Transverse colon (tissue), 3 donors: ENCODE measurements at regions not wholly inside any gene's neighbourhood (a gene's known extent, or its start where the extent isn't known, plus 50 kb on each side); places are given as distances from the start of the nearest gene placed in this dataset.

Experiments used
- EP300 ChIP-seq: sonication (generic); formaldehyde crosslinking; IDR thresholded peaks from one replicate; pipeline ENCODE4 v1.6.1; 2017; ENCODE audit warnings: antibody characterized with exemption, low read depth
- TF ChIP-seq, protein P1 (sequence below), 5 experiments: fragments of 200-600 bp in 3 of 5; fragments of 450-650 bp in 2 of 5; sonication (generic) in 3 of 5; IDR thresholded peaks; 1 replicate in 2 of 5; 2 replicates in 3 of 5; pipeline ENCODE4 v1.5.1; 2016 to 2017; ENCODE audit warnings: antibody characterized with exemption in 5 of 5, inconsistent platforms in 3 of 5, mild to moderate bottlenecking in 2 of 5, moderate library complexity in 1 of 5

DNA sequence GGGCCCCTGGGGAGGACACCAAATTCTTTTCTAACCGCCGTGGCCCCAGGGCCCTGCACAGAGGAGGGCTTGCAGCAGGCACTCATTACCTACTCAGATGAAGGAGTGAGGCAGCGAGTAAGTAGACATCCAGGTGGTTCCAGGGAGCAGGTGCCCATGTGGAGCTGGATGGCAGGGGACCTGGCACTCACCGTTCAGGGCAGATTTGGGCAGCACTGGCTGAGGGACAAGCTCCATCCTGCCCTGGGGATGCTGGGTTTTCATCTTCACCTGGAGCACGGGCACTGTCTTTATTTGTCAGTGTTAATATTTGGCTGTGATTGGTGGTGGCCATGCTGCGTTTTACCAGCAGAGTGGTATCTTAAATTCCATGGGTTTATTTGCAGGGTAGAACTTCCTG lies 1182.7 kb downstream of the BRD1 start:
- TF ChIP-seq, protein P1, sequence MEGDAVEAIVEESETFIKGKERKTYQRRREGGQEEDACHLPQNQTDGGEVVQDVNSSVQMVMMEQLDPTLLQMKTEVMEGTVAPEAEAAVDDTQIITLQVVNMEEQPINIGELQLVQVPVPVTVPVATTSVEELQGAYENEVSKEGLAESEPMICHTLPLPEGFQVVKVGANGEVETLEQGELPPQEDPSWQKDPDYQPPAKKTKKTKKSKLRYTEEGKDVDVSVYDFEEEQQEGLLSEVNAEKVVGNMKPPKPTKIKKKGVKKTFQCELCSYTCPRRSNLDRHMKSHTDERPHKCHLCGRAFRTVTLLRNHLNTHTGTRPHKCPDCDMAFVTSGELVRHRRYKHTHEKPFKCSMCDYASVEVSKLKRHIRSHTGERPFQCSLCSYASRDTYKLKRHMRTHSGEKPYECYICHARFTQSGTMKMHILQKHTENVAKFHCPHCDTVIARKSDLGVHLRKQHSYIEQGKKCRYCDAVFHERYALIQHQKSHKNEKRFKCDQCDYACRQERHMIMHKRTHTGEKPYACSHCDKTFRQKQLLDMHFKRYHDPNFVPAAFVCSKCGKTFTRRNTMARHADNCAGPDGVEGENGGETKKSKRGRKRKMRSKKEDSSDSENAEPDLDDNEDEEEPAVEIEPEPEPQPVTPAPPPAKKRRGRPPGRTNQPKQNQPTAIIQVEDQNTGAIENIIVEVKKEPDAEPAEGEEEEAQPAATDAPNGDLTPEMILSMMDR (IDR thresholded peaks at IDR 0.05), result no peak
- TF ChIP-seq EP300, result no peak
